ENCODE measurements at regions not wholly inside any gene's neighbourhood (a gene's known extent, or its start where the extent isn't known, plus 50 kb on each side); places are given as distances from the start of the nearest gene placed in this dataset.

- TF ChIP-seq, protein P1, sequence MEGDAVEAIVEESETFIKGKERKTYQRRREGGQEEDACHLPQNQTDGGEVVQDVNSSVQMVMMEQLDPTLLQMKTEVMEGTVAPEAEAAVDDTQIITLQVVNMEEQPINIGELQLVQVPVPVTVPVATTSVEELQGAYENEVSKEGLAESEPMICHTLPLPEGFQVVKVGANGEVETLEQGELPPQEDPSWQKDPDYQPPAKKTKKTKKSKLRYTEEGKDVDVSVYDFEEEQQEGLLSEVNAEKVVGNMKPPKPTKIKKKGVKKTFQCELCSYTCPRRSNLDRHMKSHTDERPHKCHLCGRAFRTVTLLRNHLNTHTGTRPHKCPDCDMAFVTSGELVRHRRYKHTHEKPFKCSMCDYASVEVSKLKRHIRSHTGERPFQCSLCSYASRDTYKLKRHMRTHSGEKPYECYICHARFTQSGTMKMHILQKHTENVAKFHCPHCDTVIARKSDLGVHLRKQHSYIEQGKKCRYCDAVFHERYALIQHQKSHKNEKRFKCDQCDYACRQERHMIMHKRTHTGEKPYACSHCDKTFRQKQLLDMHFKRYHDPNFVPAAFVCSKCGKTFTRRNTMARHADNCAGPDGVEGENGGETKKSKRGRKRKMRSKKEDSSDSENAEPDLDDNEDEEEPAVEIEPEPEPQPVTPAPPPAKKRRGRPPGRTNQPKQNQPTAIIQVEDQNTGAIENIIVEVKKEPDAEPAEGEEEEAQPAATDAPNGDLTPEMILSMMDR (IDR thresholded peaks at IDR 0.05; ENCODE audit: borderline replicate concordance, extremely low read depth, low read length, poor library complexity, severe bottlenecking): no peak
- no peak for TF ChIP-seq EZH2 (IDR thresholded peaks at IDR 0.05; ENCODE audit: borderline replicate concordance, low read depth, low read length, severe bottlenecking)
These were observed 80.9 kb downstream of the FAM76B start for GRCh38 chr11:95708681-95709080.

Data from DND-41 (cell line).